ENCODE measurements at regions not wholly inside any gene's neighbourhood (a gene's known extent, or its start where the extent isn't known, plus 50 kb on each side); places are given as distances from the start of the nearest gene placed in this dataset.

- Histone ChIP-seq H3K27ac (replicated peaks in 1 of 4) (no peak overlapping the region), H3K4me3 (no peak overlapping the region), H3K27me3 (no peaks in the 10 kb centered on the region), H3K36me3 (no peaks in the 10 kb centered on the region), H3K9me3 (no peaks in the 10 kb centered on the region), H3K4me1 (peaks cover 0 to 3% (median 0%) of the 10 kb centered on the region in 4 donors)
- intact Hi-C loops (cut with DNase I) = no loop called here
- TF ChIP-seq EP300 (IDR thresholded peaks at IDR 0.05) (no peak), POLR2A (IDR thresholded peaks at IDR 0.05; ENCODE audit: low read depth) (no peak), POLR2AphosphoS5 (IDR thresholded peaks at IDR 0.05) (no peak)
- TF ChIP-seq, protein P1, sequence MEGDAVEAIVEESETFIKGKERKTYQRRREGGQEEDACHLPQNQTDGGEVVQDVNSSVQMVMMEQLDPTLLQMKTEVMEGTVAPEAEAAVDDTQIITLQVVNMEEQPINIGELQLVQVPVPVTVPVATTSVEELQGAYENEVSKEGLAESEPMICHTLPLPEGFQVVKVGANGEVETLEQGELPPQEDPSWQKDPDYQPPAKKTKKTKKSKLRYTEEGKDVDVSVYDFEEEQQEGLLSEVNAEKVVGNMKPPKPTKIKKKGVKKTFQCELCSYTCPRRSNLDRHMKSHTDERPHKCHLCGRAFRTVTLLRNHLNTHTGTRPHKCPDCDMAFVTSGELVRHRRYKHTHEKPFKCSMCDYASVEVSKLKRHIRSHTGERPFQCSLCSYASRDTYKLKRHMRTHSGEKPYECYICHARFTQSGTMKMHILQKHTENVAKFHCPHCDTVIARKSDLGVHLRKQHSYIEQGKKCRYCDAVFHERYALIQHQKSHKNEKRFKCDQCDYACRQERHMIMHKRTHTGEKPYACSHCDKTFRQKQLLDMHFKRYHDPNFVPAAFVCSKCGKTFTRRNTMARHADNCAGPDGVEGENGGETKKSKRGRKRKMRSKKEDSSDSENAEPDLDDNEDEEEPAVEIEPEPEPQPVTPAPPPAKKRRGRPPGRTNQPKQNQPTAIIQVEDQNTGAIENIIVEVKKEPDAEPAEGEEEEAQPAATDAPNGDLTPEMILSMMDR (IDR thresholded peaks at IDR 0.05) = no peak
- DNase-seq (ENCODE audit: extremely low spot score) = no peak
These were observed 172.5 kb downstream of the MAIP1 start for GRCh38 chr2:200127848-200128247.

DNA sequence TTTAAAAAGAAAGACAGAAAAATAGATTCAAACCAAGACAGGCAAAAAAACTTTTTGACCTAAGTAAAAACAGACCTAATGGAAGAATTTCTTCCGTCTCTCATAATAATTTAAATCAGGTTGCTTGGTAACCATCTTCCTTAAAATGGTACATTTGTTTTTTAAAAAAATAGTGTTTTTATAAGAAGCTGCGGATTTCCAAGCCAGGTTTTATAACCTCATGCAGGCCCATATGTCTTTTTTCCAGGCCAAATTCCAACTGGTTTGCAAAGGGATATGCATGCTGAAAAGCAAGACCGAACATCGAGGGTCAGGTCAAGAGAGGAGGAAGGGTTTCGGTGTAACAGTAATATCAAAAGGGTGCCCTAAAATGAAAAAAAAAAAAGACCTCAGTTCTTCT lies 172.9 kb downstream of the MAIP1 start:
- H3K36me3 ChIP-seq = no peaks in the 10 kb centered on the region
- no peaks in the 10 kb centered on the region for H3K9me3 ChIP-seq
- H3K27me3 ChIP-seq = no peaks in the 10 kb centered on the region
- no peak overlapping the region for H3K27ac ChIP-seq (replicated peaks in 1 of 4)
- TF ChIP-seq POLR2A (IDR thresholded peaks at IDR 0.05; ENCODE audit: low read depth) (no peak), POLR2AphosphoS5 (IDR thresholded peaks at IDR 0.05) (no peak), EP300 (IDR thresholded peaks at IDR 0.05) (no peak)
- TF ChIP-seq, protein P1 (IDR thresholded peaks at IDR 0.05) = no peak
- no peak overlapping the region for H3K4me3 ChIP-seq
- peaks cover 0 to 3% (median 0%) of the 10 kb centered on the region in 4 donors for H3K4me1 ChIP-seq
- intact Hi-C loops (cut with DNase I) = no loop called here
- WGBS = 74% methylated on average over 5 of the region's 5 CpGs
- DNase-seq (ENCODE audit: extremely low spot score) = no peak

GRCh38 chr2:200129721-200130462 lies 174.5 kb downstream of the MAIP1 start:
- no peaks in the 10 kb centered on the region for H3K27me3 ChIP-seq
- TF ChIP-seq, protein P1 (IDR thresholded peaks at IDR 0.05) = no peak
- TF ChIP-seq POLR2AphosphoS5 (IDR thresholded peaks at IDR 0.05) = no peak
- no peaks in the 10 kb centered on the region for H3K9me3 ChIP-seq
- H3K4me1 ChIP-seq = peaks cover 0 to 3% (median 0%) of the 10 kb centered on the region in 4 donors
- WGBS = 87% methylated on average over 2 of the region's 2 CpGs
- no peak overlapping the region for H3K4me3 ChIP-seq
- H3K27ac ChIP-seq (replicated peaks in 1 of 4) = no peak overlapping the region
- intact Hi-C loops (cut with DNase I) = no loop called here
- no peaks in the 10 kb centered on the region for H3K36me3 ChIP-seq
- DNase-seq (ENCODE audit: extremely low spot score) = no peak

- 62% methylated on average over 5 of the region's 5 CpGs for WGBS
- no peak overlapping the region for H3K4me3 ChIP-seq
- DNase-seq (ENCODE audit: extremely low spot score) = no peak
- no peaks in the 10 kb centered on the region for H3K36me3 ChIP-seq
- no peaks in the 10 kb centered on the region for H3K9me3 ChIP-seq
- peaks cover 0 to 2% (median 0%) of the 10 kb centered on the region in 4 donors for H3K4me1 ChIP-seq
- no peaks in the 10 kb centered on the region for H3K27me3 ChIP-seq
- intact Hi-C loops (cut with DNase I) = no loop called here
- H3K27ac ChIP-seq (replicated peaks in 1 of 4) = no peak overlapping the region
- TF ChIP-seq POLR2A (IDR thresholded peaks at IDR 0.05; ENCODE audit: low read depth) (no peak), POLR2AphosphoS5 (IDR thresholded peaks at IDR 0.05) (no peak), EP300 (IDR thresholded peaks at IDR 0.05) (no peak)
- TF ChIP-seq, protein P1 (IDR thresholded peaks at IDR 0.05) = no peak
These were observed 175.4 kb downstream of the MAIP1 start for GRCh38 chr2:200130762-200131166.

GRCh38 chr2:200131307-200131706 lies 175.2 kb upstream of the SPATS2L start:
- no peaks in the 10 kb centered on the region for H3K36me3 ChIP-seq
- no peak overlapping the region for H3K4me3 ChIP-seq
- H3K9me3 ChIP-seq = no peaks in the 10 kb centered on the region
- H3K27ac ChIP-seq (replicated peaks in 1 of 4) = no peak overlapping the region
- 96% methylated on average over 3 of the region's 3 CpGs for WGBS
- no peaks in the 10 kb centered on the region for H3K4me1 ChIP-seq
- TF ChIP-seq EP300 (IDR thresholded peaks at IDR 0.05) (no peak), POLR2AphosphoS5 (IDR thresholded peaks at IDR 0.05) (no peak), POLR2A (IDR thresholded peaks at IDR 0.05; ENCODE audit: low read depth) (no peak)
- TF ChIP-seq, protein P1 (IDR thresholded peaks at IDR 0.05) = no peak
- intact Hi-C loops (cut with DNase I) = no loop called here
- DNase-seq (ENCODE audit: extremely low spot score) = no peak
- no peaks in the 10 kb centered on the region for H3K27me3 ChIP-seq

Measured in esophagus muscularis mucosa (tissue), 4 donors.